HEK293 (cell line): ENCODE measurements at regions not wholly inside any gene's neighbourhood (a gene's known extent, or its start where the extent isn't known, plus 50 kb on each side); places are given as distances from the start of the nearest gene placed in this dataset.

Source experiments
- CTCF ChIA-PET: fragments of 350-600 bp; formaldehyde crosslinking; extraction: SDS; loops from one replicate; lab custom pipeline; 2021; ENCODE audit warnings: antibody characterized with exemption; lab: Yijun Ruan, JAX
- POLR2A ChIA-PET: fragments of 300-600 bp; formaldehyde crosslinking; extraction: SDS; loops from one replicate; lab custom pipeline; 2020; ENCODE audit warnings: antibody characterized with exemption, inconsistent platforms; lab: Yijun Ruan, JAX
- H3K27ac ChIP-seq: fragments of 200-500 bp; sonication (Bioruptor generic); 2 replicates; pipeline ENCODE4 v1.5.1; 2014; ENCODE audit warnings: low read depth, low read length, control low read depth, inconsistent platforms; ENCODE audit errors: extremely low read depth
- H3K36me3 ChIP-seq, 2 experiments: fragments of 200-500 bp in 1 of 2; sonication (Bioruptor generic) in 1 of 2; 1 replicate in 1 of 2; 2 replicates in 1 of 2; pipeline ENCODE4 v1.5.1; 2014 to 2017; ENCODE audit warnings: inconsistent platforms in 2 of 2, low read length in 2 of 2; ENCODE audit not compliant: control insufficient read depth in 2 of 2, insufficient read depth in 1 of 2
- H3K4me1 ChIP-seq: fragments of 200-500 bp; sonication (Bioruptor generic); 2 replicates; pipeline ENCODE4 v1.5.1; 2014; ENCODE audit warnings: mild to moderate bottlenecking, low read length, inconsistent platforms; ENCODE audit not compliant: control insufficient read depth, insufficient read depth
- H3K4me3 ChIP-seq: 2 replicates; pipeline ENCODE4 v1.5.1; 2011; ENCODE audit warnings: low read depth, mild to moderate bottlenecking, control low read depth, low read length, moderate library complexity
- H3K9me3 ChIP-seq: fragments of 200-500 bp; sonication (Bioruptor generic); 2 replicates; pipeline ENCODE4 v1.5.1; 2014; ENCODE audit warnings: low read depth, low read length, inconsistent platforms; ENCODE audit not compliant: control insufficient read depth, insufficient read depth
- KLF16 ChIP-seq: fragments of 450-650 bp; formaldehyde crosslinking; IDR thresholded peaks from 2 replicates; pipeline ENCODE4 v1.5.1; 2017; ENCODE audit warnings: missing biosample characterization, missing genetic modification characterization
- MEIS1 ChIP-seq: sonication (generic); formaldehyde crosslinking; IDR thresholded peaks from 2 replicates; pipeline ENCODE4 v1.8.1; 2022; ENCODE audit warnings: missing genetic modification reagents, mild to moderate bottlenecking, borderline replicate concordance
- SCRT1 ChIP-seq: fragments of 450-650 bp; formaldehyde crosslinking; IDR thresholded peaks from 2 replicates; pipeline ENCODE4 v1.5.1; 2016; ENCODE audit warnings: missing biosample characterization, missing genetic modification characterization, borderline replicate concordance
- SCRT2 ChIP-seq: fragments of 450-650 bp; formaldehyde crosslinking; IDR thresholded peaks from 2 replicates; pipeline ENCODE4 v1.5.1; 2016; ENCODE audit warnings: missing biosample characterization, missing genetic modification characterization
- SP2 ChIP-seq: fragments of 450-650 bp; formaldehyde crosslinking; IDR thresholded peaks from 2 replicates; pipeline ENCODE4 v1.5.1; 2016; ENCODE audit warnings: missing biosample characterization, missing genetic modification characterization
- ZFHX2 ChIP-seq: fragments of 450-650 bp; formaldehyde crosslinking; conservative IDR thresholded peaks from 2 replicates; pipeline ENCODE4 v1.5.1; 2016; ENCODE audit warnings: missing biosample characterization, missing genetic modification characterization
- ZNF121 ChIP-seq: fragments of 450-650 bp; formaldehyde crosslinking; IDR thresholded peaks from 2 replicates; pipeline ENCODE4 v1.5.1; 2016; ENCODE audit warnings: missing biosample characterization, missing genetic modification characterization
- ZNF202 ChIP-seq: fragments of 450-650 bp; formaldehyde crosslinking; IDR thresholded peaks from 2 replicates; pipeline ENCODE4 v1.5.1; 2016; ENCODE audit warnings: missing biosample characterization, missing genetic modification characterization, borderline replicate concordance
- ZNF266 ChIP-seq: fragments of 450-650 bp; formaldehyde crosslinking; IDR thresholded peaks from 2 replicates; pipeline ENCODE4 v1.5.1; 2016; ENCODE audit warnings: missing biosample characterization, missing genetic modification characterization, low read depth
- ZNF529 ChIP-seq: fragments of 450-650 bp; formaldehyde crosslinking; IDR thresholded peaks from 2 replicates; pipeline ENCODE4 v1.5.1; 2017; ENCODE audit warnings: missing genetic modification characterization, missing biosample characterization; ENCODE audit not compliant: insufficient replicate concordance
- ZNF664 ChIP-seq: fragments of 450-650 bp; formaldehyde crosslinking; IDR thresholded peaks from 2 replicates; pipeline ENCODE4 v1.5.1; 2016; ENCODE audit warnings: missing biosample characterization, missing genetic modification characterization
- ZXDB ChIP-seq: fragments of 450-650 bp; formaldehyde crosslinking; IDR thresholded peaks from 2 replicates; pipeline ENCODE4 v1.5.1; 2016; ENCODE audit warnings: missing biosample characterization, missing genetic modification characterization
- TF ChIP-seq, protein P1 (sequence below): fragments of 450-650 bp; formaldehyde crosslinking; IDR thresholded peaks from 2 replicates; pipeline ENCODE4 v1.5.1; 2017; ENCODE audit warnings: missing biosample characterization, mild to moderate bottlenecking, missing genetic modification characterization, moderate library complexity

DNA sequence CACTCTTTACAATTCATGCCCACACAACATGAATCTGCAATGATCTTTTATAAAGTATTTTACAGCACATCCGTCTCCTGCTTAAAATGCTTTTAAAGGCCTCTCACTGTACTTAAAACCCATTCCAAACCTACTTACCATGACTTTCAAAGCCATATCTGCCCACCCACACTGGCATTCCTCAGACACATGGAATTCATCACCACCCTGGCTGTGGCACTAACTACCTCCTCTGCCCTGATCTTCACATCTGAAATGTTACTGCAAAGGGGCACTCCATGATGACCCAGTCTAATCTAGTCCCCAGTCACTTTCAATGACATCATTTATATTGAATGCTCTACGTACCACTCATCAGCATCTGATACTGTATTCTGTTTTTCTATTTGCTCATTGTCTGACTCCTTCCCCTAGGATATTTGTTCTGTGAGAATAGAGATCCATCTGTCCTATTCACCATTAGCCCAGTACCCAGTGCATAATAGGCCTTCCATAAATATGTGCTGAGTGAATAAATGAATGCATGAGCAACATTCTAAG lies 193.2 kb upstream of the KIF2A start (continued):
- TF ChIP-seq ZXDB (tag by site-specific recombination) (no peak), ZNF529 (no peak), ZFHX2 (peak; percentile 41; the same call in 1 of the 2 replicates)

DNA sequence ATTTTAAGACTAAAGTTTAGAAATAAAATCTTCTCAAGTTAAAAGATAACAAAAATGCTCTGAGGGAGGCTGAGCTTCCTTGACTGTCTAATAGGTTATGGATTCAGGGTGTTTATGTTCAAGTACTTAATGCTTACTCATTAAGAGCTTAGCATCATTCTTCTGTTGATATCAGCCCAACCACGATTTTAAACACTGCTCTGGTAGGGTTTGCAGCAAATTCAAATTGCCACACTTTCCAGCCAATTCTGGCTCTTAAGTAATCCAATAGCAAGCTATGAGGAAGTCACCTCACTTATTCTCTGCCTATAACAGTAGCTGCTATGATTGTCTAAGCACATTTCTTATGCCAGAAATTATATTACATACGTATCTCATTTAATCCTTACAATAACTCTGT lies 191.0 kb upstream of the KIF2A start:
- POLR2A ChIA-PET: no interaction called here
- CTCF ChIA-PET: interaction anchor here (0.5 to 1.0 kb wide), 4 partner anchors 29 to 1156 kb away, joined by 3 read pairs; no protein-coding TSS in a partner anchor
- Histone ChIP-seq H3K4me1 (no peaks in the 10 kb centered on the region), H3K4me3 (no peak overlapping the region), H3K27ac (no peak overlapping the region), H3K36me3 (no peaks in the 10 kb centered on the region), H3K9me3 (no peaks in the 10 kb centered on the region)
- TF ChIP-seq, protein P1, sequence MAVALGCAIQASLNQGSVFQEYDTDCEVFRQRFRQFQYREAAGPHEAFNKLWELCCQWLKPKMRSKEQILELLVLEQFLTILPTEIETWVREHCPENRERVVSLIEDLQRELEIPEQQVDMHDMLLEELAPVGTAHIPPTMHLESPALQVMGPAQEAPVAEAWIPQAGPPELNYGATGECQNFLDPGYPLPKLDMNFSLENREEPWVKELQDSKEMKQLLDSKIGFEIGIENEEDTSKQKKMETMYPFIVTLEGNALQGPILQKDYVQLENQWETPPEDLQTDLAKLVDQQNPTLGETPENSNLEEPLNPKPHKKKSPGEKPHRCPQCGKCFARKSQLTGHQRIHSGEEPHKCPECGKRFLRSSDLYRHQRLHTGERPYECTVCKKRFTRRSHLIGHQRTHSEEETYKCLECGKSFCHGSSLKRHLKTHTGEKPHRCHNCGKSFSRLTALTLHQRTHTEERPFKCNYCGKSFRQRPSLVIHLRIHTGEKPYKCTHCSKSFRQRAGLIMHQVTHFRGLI: peak; percentile 95
- TF ChIP-seq ZNF266 (tag by site-specific recombination) (no peak), ZNF664 (peak; percentile 57)

DNA sequence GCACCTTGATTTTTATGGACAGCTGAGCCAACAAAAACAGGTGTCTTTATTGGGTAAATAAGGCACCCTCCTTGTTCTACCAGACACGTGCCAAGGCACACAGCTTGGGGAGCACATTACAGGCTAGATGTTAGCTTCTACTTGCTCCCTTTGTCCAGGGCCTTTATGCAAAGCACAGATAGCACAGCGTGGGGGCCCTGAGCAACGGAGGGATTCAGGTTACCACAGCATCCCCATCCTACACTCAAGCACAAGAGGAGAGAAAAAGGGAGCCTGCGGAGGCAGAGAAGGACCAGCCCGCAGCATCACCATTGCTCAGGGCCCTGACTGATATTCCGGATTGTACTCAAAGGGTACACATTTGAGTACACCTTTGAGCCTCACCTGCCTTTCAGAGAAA lies 181.7 kb upstream of the KIF2A start:
- TF ChIP-seq SP2 (no peak), ZNF202 (tag by site-specific recombination) (no peak)

DNA sequence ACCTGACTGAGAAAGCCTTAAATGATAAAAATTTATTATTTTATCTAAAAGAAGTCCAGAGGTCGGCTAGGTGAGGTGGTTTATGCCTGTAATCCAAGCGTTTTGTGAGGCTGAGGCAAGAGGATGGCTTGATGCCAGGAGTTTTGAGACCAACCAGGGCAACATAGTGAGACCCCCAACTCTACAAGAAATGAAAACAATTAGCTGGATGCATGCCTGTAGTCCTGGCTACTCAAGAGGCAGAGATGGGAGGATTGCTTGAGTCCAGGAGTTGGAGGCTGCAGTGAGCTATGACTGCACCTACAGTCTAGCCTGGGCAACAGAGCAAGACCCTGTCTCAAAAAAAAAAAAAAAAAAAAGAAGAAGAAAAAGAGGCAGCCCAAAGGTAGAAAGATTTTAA lies 179.9 kb upstream of the KIF2A start:
- no peak for TF ChIP-seq KLF16 (tag by site-specific recombination)
- 0 out of 2 replicates have a peak, but pooled peaks have one; percentile 55 for TF ChIP-seq ZNF121 (tag by site-specific recombination)
- Histone ChIP-seq H3K4me3 (no peak overlapping the region), H3K9me3 (no peaks in the 10 kb centered on the region), H3K36me3 (no peaks in the 10 kb centered on the region), H3K27ac (no peak overlapping the region), H3K4me1 (no peaks in the 10 kb centered on the region)
- ChIA-PET CTCF (no interaction called here), POLR2A (no interaction called here)

More for the DNA sequence above, 181.7 kb upstream of the KIF2A start:
- H3K9me3 ChIP-seq: no peaks in the 10 kb centered on the region
- no peaks in the 10 kb centered on the region for H3K36me3 ChIP-seq
- no peak overlapping the region for H3K4me3 ChIP-seq
- ChIA-PET CTCF (no interaction called here), POLR2A (no interaction called here)
- H3K4me1 ChIP-seq: no peaks in the 10 kb centered on the region
- no peak overlapping the region for H3K27ac ChIP-seq

DNA sequence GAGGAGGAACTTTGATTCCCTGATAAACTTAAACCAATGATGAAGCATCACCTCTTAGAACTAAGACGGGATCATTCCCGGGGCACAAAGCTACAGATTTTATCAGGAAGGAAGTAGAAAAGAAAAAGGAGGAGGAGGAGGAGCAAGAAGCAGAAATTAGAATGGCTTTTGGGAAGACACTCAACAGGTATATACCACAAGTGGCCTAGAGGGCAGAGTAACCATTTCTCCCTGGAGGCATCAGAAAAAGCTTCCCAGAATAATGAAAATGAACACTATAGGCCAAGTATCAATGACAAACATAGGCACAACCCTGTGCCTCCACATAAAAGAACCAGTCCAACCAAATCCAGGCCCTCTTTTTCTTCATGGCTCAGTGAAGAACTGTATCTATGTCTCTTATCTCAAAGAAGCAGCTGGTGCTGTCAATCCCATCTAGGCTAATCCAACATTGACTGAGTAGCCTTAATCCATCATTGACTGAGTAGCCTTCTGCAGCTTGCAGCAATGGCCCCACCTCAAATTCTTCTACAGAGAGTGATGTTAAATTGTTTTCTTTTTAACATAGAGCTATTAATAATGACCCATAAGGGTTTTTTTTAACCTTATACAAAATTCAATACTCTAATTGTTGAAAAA lies 178.8 kb upstream of the KIF2A start:
- no peaks in the 10 kb centered on the region for H3K36me3 ChIP-seq
- CTCF ChIA-PET: interaction anchor here (0.6 to 0.9 kb wide), 3 partner anchors 16 to 628 kb away, joined by 3 to 4 read pairs (median 3); no protein-coding TSS in a partner anchor
- no peak overlapping the region for H3K27ac ChIP-seq
- POLR2A ChIA-PET: no interaction called here
- no peaks in the 10 kb centered on the region for H3K9me3 ChIP-seq
- H3K4me1 ChIP-seq: no peaks in the 10 kb centered on the region
- TF ChIP-seq MEIS1 (CRISPR knock-in tag) (no peak), SCRT1 (tag by site-specific recombination) (peak; percentile 69; the same call in 1 of the 2 replicates), SCRT2 (peak; percentile 63)
- TF ChIP-seq, all 188 proteins: peak for 2
- no peak overlapping the region for H3K4me3 ChIP-seq
